B cell (primary cell): ENCODE measurements at regions not wholly inside any gene's neighbourhood (a gene's known extent, or its start where the extent isn't known, plus 50 kb on each side); places are given as distances from the start of the nearest gene placed in this dataset.

Experiments
- ATAC-seq: fragments of 200-7000 bp; cut with Tn5 transposase; one replicate; pipeline ENCODE4 v1.10.0; 2021; ENCODE audit warnings: low read depth, mild to moderate bottlenecking, moderate number of reproducible peaks, moderate library complexity
- CTCF ChIA-PET: fragments of 350-600 bp; sonication (Branson Sonifier 250); formaldehyde crosslinking; loops from one replicate; lab custom pipeline; 2021; ENCODE audit warnings: antibody characterized with exemption, inconsistent platforms; lab: Charles Lee
- POLR2A ChIA-PET: fragments of 350-600 bp; sonication (Branson Sonifier 250); formaldehyde crosslinking; loops from one replicate; lab custom pipeline; 2021; ENCODE audit warnings: antibody characterized with exemption; lab: Charles Lee
- DNase-seq: peaks from one replicate; pipeline ENCODE4 v3.0.0; 2013
- H2AFZ ChIP-seq: 2 replicates; pipeline ENCODE4 v1.6.1; 2012; ENCODE audit warnings: mild to moderate bottlenecking, low read depth, low read length; ENCODE audit not compliant: insufficient read depth, poor library complexity, severe bottlenecking
- H3K27ac ChIP-seq, 2 donors: 1 replicate in 1 of 2; 2 replicates in 1 of 2; pipeline ENCODE4 v1.5.1; 2012 to 2013; ENCODE audit warnings: low read length in 2 of 2, mild to moderate bottlenecking in 2 of 2, moderate library complexity in 1 of 2
- H3K27me3 ChIP-seq, 4 experiments: fragments of 200-600 bp in 1 of 4; sonication (generic) in 1 of 4; replicated peaks in 1 of 4; 1 replicate in 2 of 4; 2 replicates in 2 of 4; pipeline versions ENCODE4 v1.6.1 to v1.7.0; 2013 to 2016; ENCODE audit warnings: low read length in 3 of 4, mild to moderate bottlenecking in 2 of 4, mixed read lengths in 1 of 4, moderate library complexity in 1 of 4; ENCODE audit not compliant: insufficient read depth in 4 of 4, control insufficient read depth in 3 of 4; ENCODE audit errors: control extremely low read depth in 1 of 4
- H3K36me3 ChIP-seq, 2 experiments: replicated peaks in 1 of 2; 1 replicate in 1 of 2; 2 replicates in 1 of 2; pipeline versions ENCODE4 v1.6.1 to v1.7.1; 2013; ENCODE audit warnings: low read length in 1 of 2; ENCODE audit not compliant: insufficient read depth in 2 of 2, control insufficient read depth in 1 of 2; ENCODE audit errors: control extremely low read depth in 1 of 2, extremely low read depth in 1 of 2
- H3K4me1 ChIP-seq, 2 donors: fragments of 200-600 bp in 1 of 2; sonication (generic) in 1 of 2; 1 replicate in 1 of 2; 2 replicates in 1 of 2; pipeline versions ENCODE4 v1.5.1 to v1.6.1; 2013 to 2017; ENCODE audit warnings: low read length in 2 of 2; ENCODE audit not compliant: control insufficient read depth in 2 of 2, insufficient read depth in 2 of 2
- H3K4me2 ChIP-seq: replicated peaks from 2 replicates; pipeline ENCODE3; 2012; ENCODE audit warnings: mild to moderate bottlenecking, low read depth, low read length; ENCODE audit not compliant: poor library complexity, severe bottlenecking
- H3K4me3 ChIP-seq, 5 experiments: fragments of 200-600 bp in 1 of 5; sonication (generic) in 1 of 5; 1 replicate in 3 of 5; 2 replicates in 2 of 5; pipeline versions ENCODE4 v1.5.1 to v1.7.0; 2011 to 2016; ENCODE audit warnings: low read length in 4 of 5, mild to moderate bottlenecking in 4 of 5, low read depth in 2 of 5, control low read depth in 1 of 5, moderate library complexity in 1 of 5; ENCODE audit not compliant: insufficient read depth in 1 of 5; ENCODE audit errors: control extremely low read depth in 1 of 5, extremely low read depth in 1 of 5
- H3K79me2 ChIP-seq: fragments of 200-600 bp; sonication (generic); one replicate; pipeline ENCODE4 v1.6.0; 2016; ENCODE audit warnings: low read length; ENCODE audit not compliant: control insufficient read depth, insufficient read depth
- H3K9ac ChIP-seq: fragments of 200-600 bp; sonication (generic); 2 replicates; pipeline ENCODE4 v1.6.1; 2017; ENCODE audit warnings: mild to moderate bottlenecking, low read length, moderate library complexity
- H3K9me3 ChIP-seq, 3 donors: one replicate each; pipeline versions ENCODE4 v1.6.1 to v1.7.1; 2013; ENCODE audit warnings: low read length in 2 of 3; ENCODE audit not compliant: control insufficient read depth in 2 of 3, insufficient read depth in 1 of 3; ENCODE audit errors: control extremely low read depth in 1 of 3
- H4K20me1 ChIP-seq: 2 replicates; pipeline ENCODE4 v1.6.0; 2012; ENCODE audit warnings: mild to moderate bottlenecking, low read length; ENCODE audit not compliant: insufficient read depth, control insufficient read depth, poor library complexity, severe bottlenecking
- H3K27ac Mint-ChIP-seq: one replicate; pipeline ENCODE4 v1.8.0; 2021; ENCODE audit warnings: mixed read lengths
- H3K27me3 Mint-ChIP-seq: one replicate; pipeline ENCODE4 v1.8.0; 2021; ENCODE audit warnings: mixed read lengths
- H3K4me1 Mint-ChIP-seq: one replicate; pipeline ENCODE4 v1.8.0; 2021; ENCODE audit warnings: mixed read lengths
- H3K4me3 Mint-ChIP-seq: one replicate; pipeline ENCODE4 v1.8.0; 2021; ENCODE audit warnings: mixed read lengths
- H3K9me3 Mint-ChIP-seq: one replicate; pipeline ENCODE4 v1.8.0; 2022; ENCODE audit warnings: mixed read lengths; ENCODE audit not compliant: insufficient read depth
- CTCF ChIP-seq: fragments of 200-600 bp; IDR thresholded peaks from one replicate; pipeline ENCODE4 v1.8.0; 2022; ENCODE audit warnings: antibody characterized with exemption, mild to moderate bottlenecking
- EZH2 ChIP-seq: IDR thresholded peaks from 2 replicates; pipeline ENCODE4 v1.6.1; 2012; ENCODE audit warnings: borderline replicate concordance, low read depth, mild to moderate bottlenecking, moderate library complexity, low read length; ENCODE audit not compliant: insufficient read depth, poor library complexity, severe bottlenecking
- WGBS: methylation state at CpG from one replicate; pipeline ENCODE4 v1.1.5; 2013; ENCODE audit warnings: missing lambda C conversion rate; ENCODE audit not compliant: insufficient coverage; 5-methylcytosine and 5-hydroxymethylcytosine counted together
- intact Hi-C: fragments of 100-400 bp; cut with micrococcal nuclease; formaldehyde crosslinking; loops from one replicate; pipeline ENCODE4 v1.10.0; 2022

- ChIA-PET CTCF (no interaction called here), POLR2A (no interaction called here)
- H3K4me2 ChIP-seq, result no peak overlapping the region
Measured at GRCh38 chr7:80379034-80379982, 132.6 kb downstream of the GNAT3 start.

More at GRCh38 chr7:80379034-80379982, 132.6 kb downstream of the GNAT3 start:
- H3K79me2 ChIP-seq, result no peaks in the 10 kb centered on the region
- WGBS, result no CpG with 5 or more reads among the region's 3 CpGs
- no peak overlapping the region for H3K4me3 ChIP-seq
- H3K27me3 Mint-ChIP-seq, result no peaks in the 10 kb centered on the region
- H3K4me1 Mint-ChIP-seq, result no peaks in the 10 kb centered on the region
- DNase-seq (no peak), ATAC-seq (no peak)
- H3K9me3 Mint-ChIP-seq, result no peaks in the 10 kb centered on the region
- no peak overlapping the region for H3K4me3 Mint-ChIP-seq
- no peaks in the 10 kb centered on the region for H4K20me1 ChIP-seq
- no peak overlapping the region for H3K27ac ChIP-seq
- no peak overlapping the region for H2AFZ ChIP-seq
- peaks cover 0 to 8% (median 0%) of the 10 kb centered on the region in 3 donors for H3K9me3 ChIP-seq
- no peaks in the 10 kb centered on the region for H3K36me3 ChIP-seq
- intact Hi-C loops, result no loop called here
- H3K4me1 ChIP-seq, result no peaks in the 10 kb centered on the region
- H3K27ac Mint-ChIP-seq, result no peak overlapping the region
- no peaks in the 10 kb centered on the region for H3K27me3 ChIP-seq
- H3K9ac ChIP-seq, result no peak overlapping the region
- no peak for TF ChIP-seq EZH2
- TF ChIP-seq CTCF, result no peak
